GM23248 (cell line): ENCODE measurements at regions not wholly inside any gene's neighbourhood (a gene's known extent, or its start where the extent isn't known, plus 50 kb on each side); places are given as distances from the start of the nearest gene placed in this dataset.

Experiments
- EZH2 ChIP-seq: fragments of 200-600 bp; sonication (generic); IDR thresholded peaks from 2 replicates; pipeline ENCODE4 v1.6.1; 2018; ENCODE audit warnings: antibody characterized with exemption, mild to moderate bottlenecking; ENCODE audit not compliant: insufficient read depth, poor library complexity, severe bottlenecking
- EZH2phosphoT487 ChIP-seq: fragments of 200-600 bp; sonication (generic); IDR thresholded peaks from 2 replicates; pipeline ENCODE4 v1.6.1; 2018; ENCODE audit warnings: antibody characterized with exemption, moderate library complexity, mild to moderate bottlenecking, low read depth; ENCODE audit not compliant: insufficient read depth

- TF ChIP-seq EZH2phosphoT487 (no peak), EZH2 (no peak)
Measured at GRCh38 chr5:111930449-111930848, 173.5 kb upstream of the NREP start.
